ENCODE measurements at regions not wholly inside any gene's neighbourhood (a gene's known extent, or its start where the extent isn't known, plus 50 kb on each side); places are given as distances from the start of the nearest gene placed in this dataset.

DNA sequence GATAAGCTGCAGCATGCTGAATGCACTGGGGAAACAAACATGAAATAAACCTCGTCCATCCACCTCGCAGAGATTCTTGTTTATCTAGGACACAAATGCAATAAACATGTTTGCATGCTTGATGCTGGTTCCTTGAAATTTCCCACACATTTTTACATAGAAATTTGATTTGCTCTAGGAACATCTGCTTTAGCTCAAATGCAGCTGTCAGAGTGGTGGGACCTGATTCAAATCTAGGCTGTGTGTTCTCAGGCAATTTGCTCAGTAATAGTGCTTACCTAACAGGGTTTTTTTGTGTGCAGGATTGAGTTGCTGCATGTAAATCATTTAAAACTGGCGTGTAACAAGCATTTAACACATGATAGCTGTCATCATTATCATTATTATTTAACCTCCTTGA is 293.1 kb downstream of the QDPR start:
- DNase-seq = no peak
- intact Hi-C loops (cut with DNase I) = no loop called here
- 89 to 91% methylated on average over 3 of the region's 3 CpGs for WGBS, 2 donors

DNA sequence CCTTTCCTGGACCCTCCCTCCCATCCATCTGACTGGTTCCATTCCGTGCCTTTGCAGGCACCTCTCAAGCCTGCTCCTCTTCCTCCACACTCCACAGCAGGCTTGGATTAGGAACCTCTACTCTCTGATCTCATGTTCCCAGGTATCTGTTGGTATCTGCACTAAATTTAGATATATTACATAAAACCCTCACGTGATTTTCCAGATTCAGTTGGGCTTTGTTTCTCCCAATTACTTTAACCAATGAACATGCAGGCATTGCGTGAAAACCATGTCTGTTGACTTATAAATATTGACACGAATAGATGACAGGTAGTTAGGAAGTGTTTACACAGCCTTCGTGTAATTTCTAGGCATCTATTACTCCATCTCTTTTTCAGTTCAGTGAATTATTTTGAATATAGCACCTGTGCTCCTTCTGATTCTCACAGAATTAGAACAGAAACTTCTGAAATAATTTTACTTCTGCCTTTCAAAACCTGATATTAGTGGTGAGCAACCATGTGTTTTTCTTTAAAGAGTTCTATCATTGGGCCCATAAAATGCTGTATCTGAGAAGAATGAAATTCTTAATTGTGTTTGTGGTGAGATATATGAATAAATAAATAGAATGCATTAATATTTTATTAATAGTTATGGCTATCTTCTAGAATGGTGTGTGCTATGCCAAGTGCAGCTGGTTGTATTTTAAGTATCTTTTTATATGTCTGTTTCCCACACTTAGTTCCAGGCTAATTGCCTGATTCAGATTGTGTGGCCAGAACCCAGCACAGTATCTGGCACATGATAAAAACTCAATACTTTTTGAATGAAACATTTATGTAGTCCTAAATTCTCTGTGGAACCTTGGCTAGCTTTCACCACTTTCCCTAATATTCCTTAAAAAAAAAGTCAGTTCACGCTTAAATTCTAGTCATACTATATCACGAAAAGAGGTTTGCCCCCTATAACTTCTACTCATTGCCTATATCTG is 304.8 kb downstream of the QDPR start:
- Histone ChIP-seq H3K9me3 (no peaks in the 10 kb centered on the region), H3K27ac (no peak overlapping the region), H3K4me1 (no peaks in the 10 kb centered on the region), H3K27me3 (no peaks in the 10 kb centered on the region), H3K36me3 (no peaks in the 10 kb centered on the region), H3K4me3 (replicated peaks in 1 of 3) (no peak overlapping the region)
- intact Hi-C loops (cut with DNase I) = no loop called here
- WGBS, 2 donors = 83 to 86% methylated on average over 7 of the region's 7 CpGs
- DNase-seq = no peak
- no peak for TF ChIP-seq POLR2A (IDR thresholded peaks at IDR 0.05)
- TF ChIP-seq, protein P1, sequence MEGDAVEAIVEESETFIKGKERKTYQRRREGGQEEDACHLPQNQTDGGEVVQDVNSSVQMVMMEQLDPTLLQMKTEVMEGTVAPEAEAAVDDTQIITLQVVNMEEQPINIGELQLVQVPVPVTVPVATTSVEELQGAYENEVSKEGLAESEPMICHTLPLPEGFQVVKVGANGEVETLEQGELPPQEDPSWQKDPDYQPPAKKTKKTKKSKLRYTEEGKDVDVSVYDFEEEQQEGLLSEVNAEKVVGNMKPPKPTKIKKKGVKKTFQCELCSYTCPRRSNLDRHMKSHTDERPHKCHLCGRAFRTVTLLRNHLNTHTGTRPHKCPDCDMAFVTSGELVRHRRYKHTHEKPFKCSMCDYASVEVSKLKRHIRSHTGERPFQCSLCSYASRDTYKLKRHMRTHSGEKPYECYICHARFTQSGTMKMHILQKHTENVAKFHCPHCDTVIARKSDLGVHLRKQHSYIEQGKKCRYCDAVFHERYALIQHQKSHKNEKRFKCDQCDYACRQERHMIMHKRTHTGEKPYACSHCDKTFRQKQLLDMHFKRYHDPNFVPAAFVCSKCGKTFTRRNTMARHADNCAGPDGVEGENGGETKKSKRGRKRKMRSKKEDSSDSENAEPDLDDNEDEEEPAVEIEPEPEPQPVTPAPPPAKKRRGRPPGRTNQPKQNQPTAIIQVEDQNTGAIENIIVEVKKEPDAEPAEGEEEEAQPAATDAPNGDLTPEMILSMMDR (IDR thresholded peaks at IDR 0.05) = no peak

More for the DNA sequence above, 293.1 kb downstream of the QDPR start:
- peaks cover 12 to 18% of the 10 kb centered on the region in 2 donors for H3K4me1 ChIP-seq
- no peaks in the 10 kb centered on the region for H3K36me3 ChIP-seq
- H3K9me3 ChIP-seq = no peaks in the 10 kb centered on the region
- no peaks in the 10 kb centered on the region for H3K27me3 ChIP-seq
- TF ChIP-seq, protein P1 (IDR thresholded peaks at IDR 0.05) = no peak
- no peak for TF ChIP-seq POLR2A (IDR thresholded peaks at IDR 0.05)
- H3K4me3 ChIP-seq (replicated peaks in 1 of 3) = no peak overlapping the region
- no peak overlapping the region for H3K27ac ChIP-seq

DNA sequence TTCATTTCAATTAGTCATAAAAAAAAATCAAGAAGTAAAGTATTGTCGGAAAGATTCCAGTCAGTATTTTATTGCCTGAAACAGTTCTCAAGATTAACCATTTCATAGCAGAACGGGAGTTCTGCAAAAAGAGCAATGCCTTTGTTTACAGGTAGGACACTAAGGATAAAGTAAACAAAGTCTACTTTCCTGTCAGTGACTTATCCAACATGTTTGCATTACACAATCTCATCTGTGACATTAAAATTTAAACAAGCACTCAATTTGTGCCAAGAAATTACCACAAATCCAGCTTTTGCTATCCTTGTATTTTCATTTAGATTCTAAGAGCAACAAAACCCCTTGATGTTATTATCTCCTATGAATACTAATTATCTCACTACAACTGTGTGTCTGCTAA is 306.5 kb upstream of the LDB2 start:
- H3K4me1 ChIP-seq = no peaks in the 10 kb centered on the region
- no peak for DNase-seq
- no peaks in the 10 kb centered on the region for H3K36me3 ChIP-seq
- TF ChIP-seq, protein P1 (IDR thresholded peaks at IDR 0.05) = no peak
- TF ChIP-seq POLR2A (IDR thresholded peaks at IDR 0.05) = no peak
- H3K27me3 ChIP-seq = no peaks in the 10 kb centered on the region
- no peak overlapping the region for H3K27ac ChIP-seq
- H3K4me3 ChIP-seq (replicated peaks in 1 of 3) = no peak overlapping the region
- no peaks in the 10 kb centered on the region for H3K9me3 ChIP-seq
- WGBS, 2 donors = 40 to 43% methylated on average over 2 of the region's 2 CpGs
- intact Hi-C loops (cut with DNase I) = no loop called here

DNA sequence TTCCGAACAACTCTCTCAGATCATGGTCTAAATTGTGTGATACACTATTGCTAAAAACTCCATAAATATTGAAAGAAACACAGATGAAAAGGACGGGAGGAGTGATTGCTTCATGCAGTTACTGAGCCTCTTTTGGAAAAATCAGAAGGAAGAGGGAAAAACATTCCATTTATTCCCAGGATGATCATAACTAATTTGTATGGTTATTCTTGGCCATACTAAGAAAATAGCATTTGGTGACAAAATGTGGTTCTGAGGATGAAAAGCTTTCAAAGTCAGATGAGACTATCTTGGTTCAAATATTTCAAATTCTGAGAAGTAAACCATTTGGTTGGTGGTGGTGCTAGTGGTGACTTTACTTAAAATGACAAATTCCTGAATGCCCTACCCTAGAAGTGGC is 305.4 kb upstream of the LDB2 start:
- Histone ChIP-seq H3K9me3 (no peaks in the 10 kb centered on the region), H3K27ac (no peak overlapping the region), H3K36me3 (no peaks in the 10 kb centered on the region), H3K4me1 (no peaks in the 10 kb centered on the region), H3K4me3 (replicated peaks in 1 of 3) (no peak overlapping the region), H3K27me3 (no peaks in the 10 kb centered on the region)
- TF ChIP-seq POLR2A (IDR thresholded peaks at IDR 0.05) = no peak
- TF ChIP-seq, protein P1 (IDR thresholded peaks at IDR 0.05) = no peak
- DNase-seq = no peak
- intact Hi-C loops (cut with DNase I) = no loop called here
- WGBS, 2 donors = 67 to 82% methylated on average over 2 of the region's 2 CpGs

DNA sequence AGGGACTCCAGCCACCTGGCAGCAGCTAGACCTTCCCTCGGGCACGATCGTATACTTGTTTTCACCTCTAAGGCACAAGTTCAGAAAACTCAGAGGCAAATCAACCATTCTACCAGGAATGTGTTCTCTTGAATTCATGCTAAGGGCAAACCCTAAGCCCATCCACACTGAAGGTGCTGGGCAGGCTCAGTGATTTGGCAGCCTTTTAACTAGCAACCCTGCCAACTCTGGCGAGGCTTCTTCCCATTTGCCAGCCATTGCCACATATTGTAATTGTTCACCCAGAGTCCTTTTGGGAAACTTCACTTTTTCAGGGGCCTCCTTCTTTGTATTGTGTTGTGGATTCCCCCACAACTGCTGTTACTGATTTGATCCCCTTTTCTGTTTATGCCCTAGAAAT is 298.6 kb upstream of the LDB2 start:
- TF ChIP-seq, protein P1 (IDR thresholded peaks at IDR 0.05) = no peak
- no peak for TF ChIP-seq POLR2A (IDR thresholded peaks at IDR 0.05)
- intact Hi-C loops (cut with DNase I) = no loop called here
- Histone ChIP-seq H3K4me1 (no peaks in the 10 kb centered on the region), H3K4me3 (replicated peaks in 1 of 3) (no peak overlapping the region), H3K27me3 (no peaks in the 10 kb centered on the region), H3K27ac (no peak overlapping the region), H3K36me3 (no peaks in the 10 kb centered on the region), H3K9me3 (no peaks in the 10 kb centered on the region)
- no peak for DNase-seq
- 89 to 94% methylated on average over 4 of the region's 4 CpGs for WGBS, 2 donors
